A673 (cell line): ENCODE measurements at regions not wholly inside any gene's neighbourhood (a gene's known extent, or its start where the extent isn't known, plus 50 kb on each side); places are given as distances from the start of the nearest gene placed in this dataset.

Experiments used
- BruUV-seq: library from RNA; stranded (reverse); fragments of 400-500 nt; replicated peaks from 2 replicates; lab custom pipeline; 2021; lab: Mats Ljungman, UMichigan
- CTCF ChIA-PET: fragments of 300-600 bp; sonication (Branson Sonifier 250); formaldehyde crosslinking; loops from one replicate; lab custom pipeline; 2022; ENCODE audit warnings: antibody characterized with exemption; lab: Charles Lee
- POLR2A ChIA-PET: fragments of 300-600 bp; sonication (Branson Sonifier 250); formaldehyde crosslinking; loops from one replicate; lab custom pipeline; 2022; ENCODE audit warnings: antibody characterized with exemption; ENCODE audit not compliant: low non-redundant PET; lab: Charles Lee
- DNase-seq: peaks from one replicate; pipeline ENCODE4 v3.0.0-alpha.2; 2015; ENCODE audit warnings: low spot score
- H3K27ac ChIP-seq: fragments of 200-600 bp; sonication (generic); 2 replicates; pipeline ENCODE4 v1.5.1; 2016; ENCODE audit warnings: mixed run types, low read depth, mild to moderate bottlenecking, mixed read lengths, antibody characterized with exemption, low read length; ENCODE audit not compliant: poor library complexity, severe bottlenecking
- H3K27me3 ChIP-seq: fragments of 200-600 bp; sonication (generic); replicated peaks from 2 replicates; pipeline ENCODE4 v1.6.1; 2017; ENCODE audit warnings: mixed run types, low read depth, mild to moderate bottlenecking, mixed read lengths, antibody characterized with exemption, low read length; ENCODE audit not compliant: insufficient read depth, poor library complexity
- H3K36me3 ChIP-seq: fragments of 200-600 bp; sonication (generic); 2 replicates; pipeline ENCODE4 v1.6.1; 2016; ENCODE audit warnings: mixed run types, mild to moderate bottlenecking, mixed read lengths, antibody characterized with exemption, low read length; ENCODE audit not compliant: insufficient read depth, poor library complexity, severe bottlenecking
- H3K4me1 ChIP-seq: fragments of 200-600 bp; sonication (generic); 2 replicates; pipeline ENCODE4 v1.6.1; 2017; ENCODE audit warnings: mixed run types, mild to moderate bottlenecking, mixed read lengths, antibody characterized with exemption, low read length; ENCODE audit not compliant: insufficient read depth, poor library complexity, severe bottlenecking
- H3K4me3 ChIP-seq: fragments of 200-600 bp; sonication (generic); 2 replicates; pipeline ENCODE4 v1.5.1; 2016; ENCODE audit warnings: low read depth, mixed run types, mild to moderate bottlenecking, mixed read lengths, low read length; ENCODE audit not compliant: poor library complexity, severe bottlenecking
- H3K9me3 ChIP-seq: fragments of 200-600 bp; sonication (generic); 2 replicates; pipeline ENCODE4 v1.6.1; 2016; ENCODE audit warnings: mixed run types, low read depth, mild to moderate bottlenecking, mixed read lengths, antibody characterized with exemption, low read length; ENCODE audit not compliant: poor library complexity, severe bottlenecking
- EZH2 ChIP-seq: fragments of 200-600 bp; sonication (generic); IDR thresholded peaks from 2 replicates; pipeline ENCODE4 v1.6.1; 2017; ENCODE audit warnings: borderline replicate concordance, low read depth, mild to moderate bottlenecking, mixed read lengths, antibody characterized with exemption, low read length; ENCODE audit not compliant: poor library complexity, severe bottlenecking
- intact Hi-C: fragments of 100-400 bp; cut with micrococcal nuclease; formaldehyde crosslinking; loops from one replicate; pipeline ENCODE4 v1.10.0; 2022; ENCODE audit not compliant: unreplicated experiment
- TF ChIP-seq, protein P1 (sequence below): fragments of 300-800, 200-600 bp; sonication (generic); conservative IDR thresholded peaks from 2 replicates; pipeline ENCODE4 v1.5.1; 2017; ENCODE audit warnings: low read depth, mild to moderate bottlenecking, antibody characterized with exemption, low read length, moderate library complexity, mixed read lengths

DNA sequence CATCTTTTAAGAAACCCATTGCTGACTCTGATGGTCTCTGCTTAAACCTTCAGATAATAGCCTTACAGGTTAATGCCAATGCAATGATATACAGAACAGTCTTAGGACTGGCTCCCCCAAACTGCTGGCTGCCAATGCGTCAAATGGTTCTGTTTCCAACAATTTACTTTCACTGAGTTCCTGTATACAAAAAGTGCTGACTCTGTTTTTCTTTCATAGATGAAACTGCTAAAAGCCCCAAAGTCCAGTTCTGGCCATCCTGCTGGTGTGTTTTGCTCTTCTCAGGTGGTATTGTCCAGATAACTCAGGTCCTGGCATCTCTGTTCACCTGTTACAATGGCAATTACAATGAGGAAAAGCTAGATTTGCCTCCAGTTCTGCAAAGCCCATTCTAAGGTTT is 326.9 kb downstream of the GRIN2B start:
- POLR2A ChIA-PET = no interaction called here
- intact Hi-C loops = no loop called here
- peaks cover 72% of the 10 kb centered on the region for H3K27me3 ChIP-seq
- no peaks in the 10 kb centered on the region for H3K9me3 ChIP-seq
- TF ChIP-seq, protein P1, sequence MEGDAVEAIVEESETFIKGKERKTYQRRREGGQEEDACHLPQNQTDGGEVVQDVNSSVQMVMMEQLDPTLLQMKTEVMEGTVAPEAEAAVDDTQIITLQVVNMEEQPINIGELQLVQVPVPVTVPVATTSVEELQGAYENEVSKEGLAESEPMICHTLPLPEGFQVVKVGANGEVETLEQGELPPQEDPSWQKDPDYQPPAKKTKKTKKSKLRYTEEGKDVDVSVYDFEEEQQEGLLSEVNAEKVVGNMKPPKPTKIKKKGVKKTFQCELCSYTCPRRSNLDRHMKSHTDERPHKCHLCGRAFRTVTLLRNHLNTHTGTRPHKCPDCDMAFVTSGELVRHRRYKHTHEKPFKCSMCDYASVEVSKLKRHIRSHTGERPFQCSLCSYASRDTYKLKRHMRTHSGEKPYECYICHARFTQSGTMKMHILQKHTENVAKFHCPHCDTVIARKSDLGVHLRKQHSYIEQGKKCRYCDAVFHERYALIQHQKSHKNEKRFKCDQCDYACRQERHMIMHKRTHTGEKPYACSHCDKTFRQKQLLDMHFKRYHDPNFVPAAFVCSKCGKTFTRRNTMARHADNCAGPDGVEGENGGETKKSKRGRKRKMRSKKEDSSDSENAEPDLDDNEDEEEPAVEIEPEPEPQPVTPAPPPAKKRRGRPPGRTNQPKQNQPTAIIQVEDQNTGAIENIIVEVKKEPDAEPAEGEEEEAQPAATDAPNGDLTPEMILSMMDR = no peak
- no peak for TF ChIP-seq EZH2
- no TSS peak for BruUV-seq
- no peaks in the 10 kb centered on the region for H3K36me3 ChIP-seq
- no peak overlapping the region for H3K27ac ChIP-seq
- H3K4me1 ChIP-seq = no peaks in the 10 kb centered on the region
- DNase-seq = no peak
- H3K4me3 ChIP-seq = no peak overlapping the region
- CTCF ChIA-PET = interaction anchor here (0.6 kb wide), 1 partner anchor 51 kb away, joined by 4 read pairs; no protein-coding TSS in a partner anchor

DNA sequence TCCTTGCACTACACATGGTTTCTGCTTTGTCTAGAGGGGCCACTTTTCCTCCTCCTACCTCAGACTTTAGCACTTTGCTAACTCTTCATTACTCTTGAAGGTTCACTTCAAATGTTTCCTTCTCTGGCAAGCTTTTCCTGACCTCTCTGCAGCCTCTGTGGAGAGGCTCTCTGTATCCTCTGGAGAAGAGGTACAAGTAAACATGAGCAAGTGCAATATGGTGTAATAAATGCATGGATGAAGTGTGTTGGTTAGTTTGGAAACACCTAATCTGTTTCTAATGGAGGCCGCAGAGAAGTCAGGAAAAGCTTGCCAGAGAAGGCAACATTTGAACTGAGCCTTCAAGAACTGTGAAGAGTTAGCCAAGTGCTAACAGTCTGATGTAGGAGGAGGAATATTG is 329.3 kb downstream of the GRIN2B start:
- no peaks in the 10 kb centered on the region for H3K36me3 ChIP-seq
- no peaks in the 10 kb centered on the region for H3K4me1 ChIP-seq
- intact Hi-C loops = no loop called here
- no peak for TF ChIP-seq EZH2
- TF ChIP-seq, protein P1 = no peak
- ChIA-PET CTCF (no interaction called here), POLR2A (no interaction called here)
- DNase-seq = no peak
- peaks cover 80% of the 10 kb centered on the region for H3K27me3 ChIP-seq
- H3K27ac ChIP-seq = no peak overlapping the region
- H3K9me3 ChIP-seq = no peaks in the 10 kb centered on the region
- no peak overlapping the region for H3K4me3 ChIP-seq
- no TSS peak for BruUV-seq

DNA sequence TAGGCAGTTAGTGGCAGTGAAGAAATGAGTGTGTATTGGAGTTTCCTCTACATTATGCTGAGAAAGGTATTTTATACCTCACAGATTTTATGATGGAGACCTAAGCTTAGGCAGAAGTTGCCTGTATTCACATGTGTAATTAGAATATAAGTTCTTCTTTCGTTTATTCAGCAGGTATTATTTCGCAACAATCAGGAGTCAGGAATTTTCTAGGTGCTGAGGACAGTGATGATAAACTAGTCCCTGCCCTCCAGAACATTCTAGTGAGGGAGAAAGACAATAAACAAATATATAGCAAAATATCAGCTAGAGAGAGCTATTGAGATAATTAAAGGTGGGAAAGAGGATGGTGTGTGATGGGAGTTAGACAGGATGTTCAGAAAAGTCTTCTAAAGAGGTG is 345.7 kb downstream of the GRIN2B start:
- H3K4me1 ChIP-seq = no peaks in the 10 kb centered on the region
- H3K27ac ChIP-seq = no peak overlapping the region
- ChIA-PET CTCF (no interaction called here), POLR2A (no interaction called here)
- no peak overlapping the region for H3K4me3 ChIP-seq
- no peak for TF ChIP-seq EZH2
- TF ChIP-seq, protein P1 = no peak
- BruUV-seq = no TSS peak
- H3K9me3 ChIP-seq = no peaks in the 10 kb centered on the region
- no peak for DNase-seq
- intact Hi-C loops = no loop called here
- H3K36me3 ChIP-seq = no peaks in the 10 kb centered on the region
- H3K27me3 ChIP-seq = peaks cover 27% of the 10 kb centered on the region
